ENCODE measurements at regions not wholly inside any gene's neighbourhood (a gene's known extent, or its start where the extent isn't known, plus 50 kb on each side); places are given as distances from the start of the nearest gene placed in this dataset.

- DNase-seq: no peak
Observed at GRCh38 chr1:165014753-165015152, 341.8 kb downstream of the LMX1A start.

- DNase-seq: no peak
Observed at GRCh38 chr1:165011991-165012531, 344.5 kb downstream of the LMX1A start.

- no peak for DNase-seq
Observed at GRCh38 chr1:165011186-165011585, 345.3 kb downstream of the LMX1A start.

- no peak for DNase-seq
Observed at GRCh38 chr1:165010418-165011070, 346.0 kb downstream of the LMX1A start.

GRCh38 chr1:165006831-165007230 lies 349.7 kb downstream of the LMX1A start:
- DNase-seq: no peak

- no peak for DNase-seq
Observed at GRCh38 chr1:164999146-164999545, 357.4 kb downstream of the LMX1A start.

GRCh38 chr1:164991763-164992314 lies 364.7 kb downstream of the LMX1A start:
- DNase-seq: no peak

GRCh38 chr1:164983023-164983650 lies 373.4 kb downstream of the LMX1A start:
- no peak for DNase-seq

- DNase-seq: no peak
Observed at GRCh38 chr1:164982545-164982944, 374.0 kb downstream of the LMX1A start.

- no peak for DNase-seq
Observed at GRCh38 chr1:164977561-164977960, 379.0 kb downstream of the LMX1A start.

- DNase-seq: no peak
Observed at GRCh38 chr1:164971921-164972415, 384.5 kb downstream of the LMX1A start.

GRCh38 chr1:164971391-164971790 lies 385.1 kb downstream of the LMX1A start:
- no peak for DNase-seq

GRCh38 chr1:164969253-164969652 lies 387.3 kb downstream of the LMX1A start:
- DNase-seq: no peak

GRCh38 chr1:164967300-164967699 lies 389.2 kb downstream of the LMX1A start:
- no peak for DNase-seq

- DNase-seq: no peak
Observed at GRCh38 chr1:164961715-164962114, 394.8 kb downstream of the LMX1A start.

GRCh38 chr1:164958982-164959768 lies 397.3 kb downstream of the LMX1A start:
- no peak for DNase-seq

- DNase-seq: no peak
Observed at GRCh38 chr1:164953815-164954214, 394.8 kb downstream of the PBX1 start.

- no peak for DNase-seq
Observed at GRCh38 chr1:164953098-164953497, 394.1 kb downstream of the PBX1 start.

- DNase-seq: no peak
Observed at GRCh38 chr1:164951508-164951907, 392.5 kb downstream of the PBX1 start.

- DNase-seq: no peak
Observed at GRCh38 chr1:164950541-164950986, 391.6 kb downstream of the PBX1 start.

GRCh38 chr1:164949771-164950471 lies 390.9 kb downstream of the PBX1 start:
- DNase-seq: no peak

- DNase-seq: no peak
Observed at GRCh38 chr1:164948101-164948500, 389.1 kb downstream of the PBX1 start.

GRCh38 chr1:164937291-164937690 lies 378.3 kb downstream of the PBX1 start:
- no peak for DNase-seq

All from EL (cell line).